WTC11 (cell line): ENCODE measurements at regions not wholly inside any gene's neighbourhood (a gene's known extent, or its start where the extent isn't known, plus 50 kb on each side); places are given as distances from the start of the nearest gene placed in this dataset.

Source experiments
- ATAC-seq: fragments of 200-7000 bp; cut with Tn5 transposase; 2 replicates; pipeline ENCODE4 v1.10.0; 2021; ENCODE audit warnings: mild to moderate bottlenecking, moderate library complexity
- CTCF ChIA-PET: fragments of 300-600 bp; sonication (Branson Sonifier 250); formaldehyde crosslinking; loops from one replicate; lab custom pipeline; 2021; ENCODE audit warnings: antibody characterized with exemption; lab: Charles Lee
- POLR2A ChIA-PET: fragments of 350-600 bp; sonication (Branson Sonifier 250); formaldehyde crosslinking; loops from one replicate; lab custom pipeline; 2021; ENCODE audit warnings: antibody characterized with exemption; lab: Charles Lee
- DNase-seq: peaks from one replicate; pipeline ENCODE4 v3.0.0; 2021; ENCODE audit warnings: low spot score
- H3K27ac Mint-ChIP-seq: 2 replicates; pipeline ENCODE4 v1.8.0; 2021; ENCODE audit warnings: mixed read lengths
- H3K27me3 Mint-ChIP-seq: 2 replicates; pipeline ENCODE4 v1.8.0; 2021; ENCODE audit warnings: low read depth, mild to moderate bottlenecking, moderate library complexity, mixed read lengths
- H3K36me3 Mint-ChIP-seq: 2 replicates; pipeline ENCODE4 v1.8.0; 2021; ENCODE audit warnings: mixed read lengths
- H3K4me1 Mint-ChIP-seq: 2 replicates; pipeline ENCODE4 v1.8.0; 2022; ENCODE audit warnings: mixed read lengths
- H3K4me3 Mint-ChIP-seq: 2 replicates; pipeline ENCODE4 v1.8.0; 2021; ENCODE audit warnings: mild to moderate bottlenecking, moderate library complexity, mixed read lengths
- H3K9me3 Mint-ChIP-seq: 2 replicates; pipeline ENCODE4 v1.8.0; 2021; ENCODE audit warnings: mixed read lengths
- ELF4 ChIP-seq: sonication (generic); formaldehyde crosslinking; IDR thresholded peaks from 2 replicates; pipeline ENCODE4 v1.8.1; 2022; ENCODE audit warnings: low read depth, mild to moderate bottlenecking, moderate library complexity, missing genetic modification reagents
- ESRRA ChIP-seq: sonication (generic); formaldehyde crosslinking; IDR thresholded peaks from 2 replicates; pipeline ENCODE4 v1.8.1; 2022; ENCODE audit warnings: mild to moderate bottlenecking, missing genetic modification reagents, borderline replicate concordance
- GABPB1 ChIP-seq: sonication (generic); formaldehyde crosslinking; IDR thresholded peaks from 2 replicates; pipeline ENCODE4 v1.8.1; 2023; ENCODE audit warnings: mild to moderate bottlenecking, missing genetic modification reagents
- KAT7 ChIP-seq: sonication (generic); formaldehyde crosslinking; IDR thresholded peaks from 2 replicates; pipeline ENCODE4 v1.8.1; 2023; ENCODE audit warnings: missing genetic modification reagents, mild to moderate bottlenecking, borderline replicate concordance
- MYBL2 ChIP-seq: sonication (generic); formaldehyde crosslinking; IDR thresholded peaks from 2 replicates; pipeline ENCODE4 v1.8.1; 2023; ENCODE audit warnings: mild to moderate bottlenecking, moderate library complexity, missing genetic modification reagents
- NFATC4 ChIP-seq: fragments of 250-450 bp; sonication (Bioruptor Pico); IDR thresholded peaks from 2 replicates; pipeline ENCODE4 v1.9.0; 2021; ENCODE audit warnings: mild to moderate bottlenecking
- NFYB ChIP-seq: sonication (generic); formaldehyde crosslinking; conservative IDR thresholded peaks from 2 replicates; pipeline ENCODE4 v1.8.0; 2022; ENCODE audit warnings: low read depth, missing genetic modification reagents
- NR2C2 ChIP-seq: sonication (generic); formaldehyde crosslinking; IDR thresholded peaks from 2 replicates; pipeline ENCODE4 v1.8.0; 2022; ENCODE audit warnings: mild to moderate bottlenecking, missing genetic modification reagents
- OVOL2 ChIP-seq: fragments of 250-450 bp; sonication (Bioruptor Pico); IDR thresholded peaks from 2 replicates; pipeline ENCODE4 v1.9.0; 2021; ENCODE audit warnings: mild to moderate bottlenecking, borderline replicate concordance
- RORB ChIP-seq: fragments of 250-450 bp; sonication (Bioruptor Pico); IDR thresholded peaks from 2 replicates; pipeline ENCODE4 v1.9.0; 2021; ENCODE audit warnings: mild to moderate bottlenecking
- SMAD4 ChIP-seq: sonication (generic); formaldehyde crosslinking; IDR thresholded peaks from 2 replicates; pipeline ENCODE4 v1.8.0; 2022; ENCODE audit warnings: mild to moderate bottlenecking, missing genetic modification reagents
- SOX15 ChIP-seq: fragments of 250-450 bp; sonication (Bioruptor Pico); IDR thresholded peaks from 2 replicates; pipeline ENCODE4 v1.9.0; 2021; ENCODE audit warnings: mild to moderate bottlenecking
- SP1 ChIP-seq: sonication (generic); formaldehyde crosslinking; conservative IDR thresholded peaks from 2 replicates; pipeline ENCODE4 v1.8.1; 2022; ENCODE audit warnings: missing genetic modification reagents
- TP53 ChIP-seq: sonication (generic); formaldehyde crosslinking; IDR thresholded peaks from 2 replicates; pipeline ENCODE4 v1.8.1; 2023; ENCODE audit warnings: mild to moderate bottlenecking, missing genetic modification reagents
- ZNF219 ChIP-seq: sonication (generic); formaldehyde crosslinking; IDR thresholded peaks from 2 replicates; pipeline ENCODE4 v1.8.0; 2023; ENCODE audit warnings: missing genetic modification reagents, mild to moderate bottlenecking, borderline replicate concordance
- TF ChIP-seq, protein P1 (sequence below): sonication (generic); formaldehyde crosslinking; IDR thresholded peaks from 2 replicates; pipeline ENCODE4 v1.8.1; 2023; ENCODE audit warnings: mild to moderate bottlenecking, missing genetic modification reagents, borderline replicate concordance
- TF ChIP-seq, protein P2 (sequence below): sonication (generic); formaldehyde crosslinking; IDR thresholded peaks from 2 replicates; pipeline ENCODE4 v1.8.0; 2022; ENCODE audit warnings: missing genetic modification reagents
- TF ChIP-seq, protein P3 (sequence below): sonication (generic); formaldehyde crosslinking; IDR thresholded peaks from 2 replicates; pipeline ENCODE4 v1.8.0; 2022; ENCODE audit warnings: mild to moderate bottlenecking, missing genetic modification reagents
- TF ChIP-seq, protein P4 (sequence below): fragments of 200-600 bp; IDR thresholded peaks from 2 replicates; pipeline ENCODE4 v1.8.0; 2022; ENCODE audit warnings: antibody characterized with exemption
- TF ChIP-seq, protein P5 (sequence below): sonication (generic); formaldehyde crosslinking; IDR thresholded peaks from 2 replicates; pipeline ENCODE4 v1.8.0; 2022; ENCODE audit warnings: mild to moderate bottlenecking, missing genetic modification reagents

DNA sequence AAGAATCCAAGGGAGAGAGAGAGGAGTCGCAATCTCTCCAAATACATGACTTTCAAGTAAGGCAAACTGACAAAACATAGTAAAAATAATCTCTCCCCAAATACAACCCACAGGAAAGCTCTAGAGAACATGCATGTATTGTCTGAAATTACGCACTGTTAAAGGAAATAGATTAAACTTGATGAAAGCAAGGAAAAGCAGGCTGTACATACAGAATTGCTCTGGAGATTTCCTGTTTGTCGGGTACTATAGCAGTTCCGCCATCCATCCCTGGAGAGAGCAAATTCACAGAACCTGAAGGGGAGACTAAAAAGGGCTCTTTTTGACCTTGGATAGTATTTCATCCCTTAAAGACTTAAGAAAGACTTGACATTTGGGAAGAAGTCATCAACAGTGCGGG lies 170.2 kb upstream of the BET1 start (continued):
- no peak for TF ChIP-seq KAT7
- TF ChIP-seq, protein P1, sequence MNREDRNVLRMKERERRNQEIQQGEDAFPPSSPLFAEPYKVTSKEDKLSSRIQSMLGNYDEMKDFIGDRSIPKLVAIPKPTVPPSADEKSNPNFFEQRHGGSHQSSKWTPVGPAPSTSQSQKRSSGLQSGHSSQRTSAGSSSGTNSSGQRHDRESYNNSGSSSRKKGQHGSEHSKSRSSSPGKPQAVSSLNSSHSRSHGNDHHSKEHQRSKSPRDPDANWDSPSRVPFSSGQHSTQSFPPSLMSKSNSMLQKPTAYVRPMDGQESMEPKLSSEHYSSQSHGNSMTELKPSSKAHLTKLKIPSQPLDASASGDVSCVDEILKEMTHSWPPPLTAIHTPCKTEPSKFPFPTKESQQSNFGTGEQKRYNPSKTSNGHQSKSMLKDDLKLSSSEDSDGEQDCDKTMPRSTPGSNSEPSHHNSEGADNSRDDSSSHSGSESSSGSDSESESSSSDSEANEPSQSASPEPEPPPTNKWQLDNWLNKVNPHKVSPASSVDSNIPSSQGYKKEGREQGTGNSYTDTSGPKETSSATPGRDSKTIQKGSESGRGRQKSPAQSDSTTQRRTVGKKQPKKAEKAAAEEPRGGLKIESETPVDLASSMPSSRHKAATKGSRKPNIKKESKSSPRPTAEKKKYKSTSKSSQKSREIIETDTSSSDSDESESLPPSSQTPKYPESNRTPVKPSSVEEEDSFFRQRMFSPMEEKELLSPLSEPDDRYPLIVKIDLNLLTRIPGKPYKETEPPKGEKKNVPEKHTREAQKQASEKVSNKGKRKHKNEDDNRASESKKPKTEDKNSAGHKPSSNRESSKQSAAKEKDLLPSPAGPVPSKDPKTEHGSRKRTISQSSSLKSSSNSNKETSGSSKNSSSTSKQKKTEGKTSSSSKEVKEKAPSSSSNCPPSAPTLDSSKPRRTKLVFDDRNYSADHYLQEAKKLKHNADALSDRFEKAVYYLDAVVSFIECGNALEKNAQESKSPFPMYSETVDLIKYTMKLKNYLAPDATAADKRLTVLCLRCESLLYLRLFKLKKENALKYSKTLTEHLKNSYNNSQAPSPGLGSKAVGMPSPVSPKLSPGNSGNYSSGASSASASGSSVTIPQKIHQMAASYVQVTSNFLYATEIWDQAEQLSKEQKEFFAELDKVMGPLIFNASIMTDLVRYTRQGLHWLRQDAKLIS (CRISPR knock-in tag), result no peak
- no peak for TF ChIP-seq RORB (CRISPR knock-in tag)
- TF ChIP-seq, protein P2, sequence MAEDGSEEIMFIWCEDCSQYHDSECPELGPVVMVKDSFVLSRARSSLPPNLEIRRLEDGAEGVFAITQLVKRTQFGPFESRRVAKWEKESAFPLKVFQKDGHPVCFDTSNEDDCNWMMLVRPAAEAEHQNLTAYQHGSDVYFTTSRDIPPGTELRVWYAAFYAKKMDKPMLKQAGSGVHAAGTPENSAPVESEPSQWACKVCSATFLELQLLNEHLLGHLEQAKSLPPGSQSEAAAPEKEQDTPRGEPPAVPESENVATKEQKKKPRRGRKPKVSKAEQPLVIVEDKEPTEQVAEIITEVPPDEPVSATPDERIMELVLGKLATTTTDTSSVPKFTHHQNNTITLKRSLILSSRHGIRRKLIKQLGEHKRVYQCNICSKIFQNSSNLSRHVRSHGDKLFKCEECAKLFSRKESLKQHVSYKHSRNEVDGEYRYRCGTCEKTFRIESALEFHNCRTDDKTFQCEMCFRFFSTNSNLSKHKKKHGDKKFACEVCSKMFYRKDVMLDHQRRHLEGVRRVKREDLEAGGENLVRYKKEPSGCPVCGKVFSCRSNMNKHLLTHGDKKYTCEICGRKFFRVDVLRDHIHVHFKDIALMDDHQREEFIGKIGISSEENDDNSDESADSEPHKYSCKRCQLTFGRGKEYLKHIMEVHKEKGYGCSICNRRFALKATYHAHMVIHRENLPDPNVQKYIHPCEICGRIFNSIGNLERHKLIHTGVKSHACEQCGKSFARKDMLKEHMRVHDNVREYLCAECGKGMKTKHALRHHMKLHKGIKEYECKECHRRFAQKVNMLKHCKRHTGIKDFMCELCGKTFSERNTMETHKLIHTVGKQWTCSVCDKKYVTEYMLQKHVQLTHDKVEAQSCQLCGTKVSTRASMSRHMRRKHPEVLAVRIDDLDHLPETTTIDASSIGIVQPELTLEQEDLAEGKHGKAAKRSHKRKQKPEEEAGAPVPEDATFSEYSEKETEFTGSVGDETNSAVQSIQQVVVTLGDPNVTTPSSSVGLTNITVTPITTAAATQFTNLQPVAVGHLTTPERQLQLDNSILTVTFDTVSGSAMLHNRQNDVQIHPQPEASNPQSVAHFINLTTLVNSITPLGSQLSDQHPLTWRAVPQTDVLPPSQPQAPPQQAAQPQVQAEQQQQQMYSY (CRISPR knock-in tag), result no peak
- TF ChIP-seq, protein P3, sequence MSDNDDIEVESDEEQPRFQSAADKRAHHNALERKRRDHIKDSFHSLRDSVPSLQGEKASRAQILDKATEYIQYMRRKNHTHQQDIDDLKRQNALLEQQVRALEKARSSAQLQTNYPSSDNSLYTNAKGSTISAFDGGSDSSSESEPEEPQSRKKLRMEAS (CRISPR knock-in tag), result no peak
- TF ChIP-seq, all 79 proteins: peak for 0

DNA sequence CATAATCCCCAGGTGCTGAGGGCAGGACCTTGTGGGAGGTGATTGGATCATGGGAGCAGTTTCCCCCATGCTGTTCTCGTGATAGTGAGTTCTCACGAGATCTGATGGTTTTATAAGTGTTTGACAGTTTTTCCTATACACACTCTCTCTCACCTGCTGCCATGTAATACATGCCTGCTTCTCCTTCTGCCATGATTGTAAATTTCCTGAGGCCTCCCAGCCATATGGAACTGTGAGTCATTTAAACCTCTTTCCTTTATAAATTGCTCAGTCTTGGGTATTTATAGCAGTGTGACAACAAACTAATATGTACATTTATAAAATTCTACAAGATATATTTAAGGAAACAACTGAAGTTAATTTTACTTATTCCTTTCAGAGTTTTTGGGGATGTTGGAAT lies 170.8 kb upstream of the BET1 start:
- no peak for ATAC-seq
- Mint-ChIP-seq H3K4me3 (no peak overlapping the region), H3K36me3 (no peaks in the 10 kb centered on the region), H3K9me3 (no peaks in the 10 kb centered on the region), H3K27me3 (no peaks in the 10 kb centered on the region), H3K27ac (no peak overlapping the region), H3K4me1 (no peaks in the 10 kb centered on the region)
- DNase-seq, result no peak
- ChIA-PET POLR2A (no interaction called here), CTCF (no interaction called here)
- TF ChIP-seq SOX15 (CRISPR knock-in tag) (no peak), TP53 (no peak), ELF4 (CRISPR knock-in tag) (no peak), ESRRA (CRISPR knock-in tag) (no peak), MYBL2 (CRISPR knock-in tag) (no peak), NR2C2 (CRISPR knock-in tag) (no peak), GABPB1 (no peak), ZNF219 (CRISPR knock-in tag) (no peak), SP1 (no peak), SMAD4 (CRISPR knock-in tag) (no peak), NFYB (no peak), OVOL2 (no peak), NFATC4 (CRISPR knock-in tag) (no peak)
- TF ChIP-seq, protein P4, sequence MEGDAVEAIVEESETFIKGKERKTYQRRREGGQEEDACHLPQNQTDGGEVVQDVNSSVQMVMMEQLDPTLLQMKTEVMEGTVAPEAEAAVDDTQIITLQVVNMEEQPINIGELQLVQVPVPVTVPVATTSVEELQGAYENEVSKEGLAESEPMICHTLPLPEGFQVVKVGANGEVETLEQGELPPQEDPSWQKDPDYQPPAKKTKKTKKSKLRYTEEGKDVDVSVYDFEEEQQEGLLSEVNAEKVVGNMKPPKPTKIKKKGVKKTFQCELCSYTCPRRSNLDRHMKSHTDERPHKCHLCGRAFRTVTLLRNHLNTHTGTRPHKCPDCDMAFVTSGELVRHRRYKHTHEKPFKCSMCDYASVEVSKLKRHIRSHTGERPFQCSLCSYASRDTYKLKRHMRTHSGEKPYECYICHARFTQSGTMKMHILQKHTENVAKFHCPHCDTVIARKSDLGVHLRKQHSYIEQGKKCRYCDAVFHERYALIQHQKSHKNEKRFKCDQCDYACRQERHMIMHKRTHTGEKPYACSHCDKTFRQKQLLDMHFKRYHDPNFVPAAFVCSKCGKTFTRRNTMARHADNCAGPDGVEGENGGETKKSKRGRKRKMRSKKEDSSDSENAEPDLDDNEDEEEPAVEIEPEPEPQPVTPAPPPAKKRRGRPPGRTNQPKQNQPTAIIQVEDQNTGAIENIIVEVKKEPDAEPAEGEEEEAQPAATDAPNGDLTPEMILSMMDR, result no peak
- TF ChIP-seq, protein P5, sequence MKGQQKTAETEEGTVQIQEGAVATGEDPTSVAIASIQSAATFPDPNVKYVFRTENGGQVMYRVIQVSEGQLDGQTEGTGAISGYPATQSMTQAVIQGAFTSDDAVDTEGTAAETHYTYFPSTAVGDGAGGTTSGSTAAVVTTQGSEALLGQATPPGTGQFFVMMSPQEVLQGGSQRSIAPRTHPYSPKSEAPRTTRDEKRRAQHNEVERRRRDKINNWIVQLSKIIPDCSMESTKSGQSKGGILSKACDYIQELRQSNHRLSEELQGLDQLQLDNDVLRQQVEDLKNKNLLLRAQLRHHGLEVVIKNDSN (CRISPR knock-in tag), result no peak
- TF ChIP-seq, protein P1 (CRISPR knock-in tag), result no peak
- TF ChIP-seq, protein P2 (CRISPR knock-in tag), result no peak
